ENCODE measurements at regions not wholly inside any gene's neighbourhood (a gene's known extent, or its start where the extent isn't known, plus 50 kb on each side); places are given as distances from the start of the nearest gene placed in this dataset.

DNA sequence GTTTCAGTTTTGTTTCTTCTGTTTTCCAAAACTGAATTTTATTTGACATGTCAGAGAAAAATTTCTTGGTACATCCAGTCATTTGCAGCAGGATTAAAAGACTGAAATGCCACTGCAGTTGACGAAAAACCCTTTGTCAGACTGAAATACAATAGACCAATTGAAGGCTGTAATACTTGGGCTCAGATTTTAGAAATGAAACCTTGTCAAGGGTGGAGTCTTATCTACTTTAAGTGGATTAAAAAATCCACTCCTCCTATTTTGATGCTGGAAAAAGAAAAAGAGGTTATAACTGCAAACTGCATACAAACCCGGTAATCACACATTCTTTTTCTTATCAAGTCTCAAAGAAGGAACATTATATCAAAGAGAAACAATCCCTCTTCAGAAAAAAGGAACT, 80.2 kb upstream of the NEUROD1 start:
- Histone ChIP-seq H3K27ac (ENCODE audit: insufficient read depth, low read length) (no peak overlapping the region), H4K20me1 (ENCODE audit: control insufficient read depth, extremely low read depth, insufficient read depth, low read length) (no peaks in the 10 kb centered on the region), H3K79me2 (ENCODE audit: control insufficient read depth, insufficient read depth, low read length) (no peaks in the 10 kb centered on the region), H3K4me1 (ENCODE audit: control insufficient read depth, extremely low read depth, insufficient read depth, low read length) (no peaks in the 10 kb centered on the region), H3K4me3 (replicated peaks in 1 of 4; ENCODE audit: control extremely low read depth in 1 of 4, insufficient read depth in 1 of 4, low read depth in 3 of 4, low read length in 4 of 4) (no peak overlapping the region), H2AFZ (ENCODE audit: low read length) (no peak overlapping the region), H3K9ac (ENCODE audit: insufficient read depth, low read length) (no peak overlapping the region), H3K4me2 (ENCODE audit: extremely low read depth, insufficient read depth, low read length) (no peak overlapping the region), H3K9me3 (ENCODE audit: control insufficient read depth, insufficient read depth, low read depth, low read length) (no peaks in the 10 kb centered on the region), H3K27me3 (ENCODE audit: control insufficient read depth, insufficient read depth, low read length) (no peaks in the 10 kb centered on the region), H3K36me3 (ENCODE audit: control insufficient read depth, insufficient read depth, low read length) (no peaks in the 10 kb centered on the region)
- no peak for DNase-seq (ENCODE audit: low read depth in 2 of 2)
- TF ChIP-seq EZH2 (IDR thresholded peaks at IDR 0.05; ENCODE audit: low read length, missing control alignments): no peak
- TF ChIP-seq, protein P1, sequence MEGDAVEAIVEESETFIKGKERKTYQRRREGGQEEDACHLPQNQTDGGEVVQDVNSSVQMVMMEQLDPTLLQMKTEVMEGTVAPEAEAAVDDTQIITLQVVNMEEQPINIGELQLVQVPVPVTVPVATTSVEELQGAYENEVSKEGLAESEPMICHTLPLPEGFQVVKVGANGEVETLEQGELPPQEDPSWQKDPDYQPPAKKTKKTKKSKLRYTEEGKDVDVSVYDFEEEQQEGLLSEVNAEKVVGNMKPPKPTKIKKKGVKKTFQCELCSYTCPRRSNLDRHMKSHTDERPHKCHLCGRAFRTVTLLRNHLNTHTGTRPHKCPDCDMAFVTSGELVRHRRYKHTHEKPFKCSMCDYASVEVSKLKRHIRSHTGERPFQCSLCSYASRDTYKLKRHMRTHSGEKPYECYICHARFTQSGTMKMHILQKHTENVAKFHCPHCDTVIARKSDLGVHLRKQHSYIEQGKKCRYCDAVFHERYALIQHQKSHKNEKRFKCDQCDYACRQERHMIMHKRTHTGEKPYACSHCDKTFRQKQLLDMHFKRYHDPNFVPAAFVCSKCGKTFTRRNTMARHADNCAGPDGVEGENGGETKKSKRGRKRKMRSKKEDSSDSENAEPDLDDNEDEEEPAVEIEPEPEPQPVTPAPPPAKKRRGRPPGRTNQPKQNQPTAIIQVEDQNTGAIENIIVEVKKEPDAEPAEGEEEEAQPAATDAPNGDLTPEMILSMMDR (conservative IDR thresholded peaks at IDR 0.05 in 1 of 2, IDR thresholded peaks at IDR 0.05 in 1 of 2; ENCODE audit: low read depth in 1 of 2, low read length in 2 of 2): no peak

DNA sequence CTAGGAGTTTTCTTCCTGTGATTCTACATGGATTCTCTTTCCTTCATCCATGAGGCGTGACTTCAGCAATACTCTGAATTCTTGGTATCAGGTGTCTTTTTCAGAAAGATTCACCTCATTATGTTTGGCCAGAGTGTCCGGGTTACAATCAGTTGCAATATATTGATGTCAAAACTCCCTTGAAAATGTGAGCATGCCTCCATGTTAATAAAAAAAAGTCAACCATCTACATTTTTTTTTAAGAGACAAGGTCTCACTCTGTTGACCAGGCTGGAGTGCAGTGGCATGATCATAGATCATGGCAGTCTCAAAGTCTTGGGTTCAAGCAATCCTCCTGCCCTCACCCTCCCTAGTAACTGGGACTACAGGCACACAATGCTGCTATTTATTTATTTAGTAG, 80.9 kb upstream of the NEUROD1 start:
- Histone ChIP-seq H3K79me2 (ENCODE audit: control insufficient read depth, insufficient read depth, low read length) (no peaks in the 10 kb centered on the region), H3K27me3 (ENCODE audit: control insufficient read depth, insufficient read depth, low read length) (no peaks in the 10 kb centered on the region), H3K4me1 (ENCODE audit: control insufficient read depth, extremely low read depth, insufficient read depth, low read length) (no peaks in the 10 kb centered on the region), H3K4me2 (ENCODE audit: extremely low read depth, insufficient read depth, low read length) (no peak overlapping the region), H3K36me3 (ENCODE audit: control insufficient read depth, insufficient read depth, low read length) (no peaks in the 10 kb centered on the region), H3K27ac (ENCODE audit: insufficient read depth, low read length) (no peak overlapping the region), H2AFZ (ENCODE audit: low read length) (no peak overlapping the region), H3K4me3 (replicated peaks in 1 of 4; ENCODE audit: control extremely low read depth in 1 of 4, insufficient read depth in 1 of 4, low read depth in 3 of 4, low read length in 4 of 4) (no peak overlapping the region), H4K20me1 (ENCODE audit: control insufficient read depth, extremely low read depth, insufficient read depth, low read length) (no peaks in the 10 kb centered on the region), H3K9ac (ENCODE audit: insufficient read depth, low read length) (no peak overlapping the region), H3K9me3 (ENCODE audit: control insufficient read depth, insufficient read depth, low read depth, low read length) (no peaks in the 10 kb centered on the region)
- TF ChIP-seq, protein P1 (conservative IDR thresholded peaks at IDR 0.05 in 1 of 2, IDR thresholded peaks at IDR 0.05 in 1 of 2; ENCODE audit: low read depth in 1 of 2, low read length in 2 of 2): no peak
- TF ChIP-seq EZH2 (IDR thresholded peaks at IDR 0.05; ENCODE audit: low read length, missing control alignments): no peak
- DNase-seq (ENCODE audit: low read depth in 2 of 2): no peak

DNA sequence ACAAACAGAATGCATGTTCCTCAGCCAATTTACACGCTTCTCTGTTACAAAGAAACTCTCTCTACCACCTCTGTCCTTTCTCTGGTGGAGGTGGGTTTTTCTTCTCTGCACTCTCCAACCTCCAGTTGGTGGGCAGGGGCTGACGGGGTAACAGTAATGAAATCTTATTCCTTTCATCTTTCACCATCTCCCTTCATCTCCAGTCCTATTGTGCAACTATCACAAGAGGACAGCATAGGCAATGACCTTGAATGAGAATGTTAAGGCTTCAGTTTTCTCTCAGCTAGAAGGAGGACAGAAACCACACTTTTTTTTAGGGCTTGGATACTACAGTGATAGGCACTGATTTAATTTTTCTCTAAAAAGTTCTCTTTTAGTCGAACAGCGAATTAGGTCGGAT, 81.7 kb upstream of the NEUROD1 start:
- Histone ChIP-seq H3K4me1 (ENCODE audit: control insufficient read depth, extremely low read depth, insufficient read depth, low read length) (no peaks in the 10 kb centered on the region), H3K9me3 (ENCODE audit: control insufficient read depth, insufficient read depth, low read depth, low read length) (no peaks in the 10 kb centered on the region), H3K79me2 (ENCODE audit: control insufficient read depth, insufficient read depth, low read length) (no peaks in the 10 kb centered on the region), H3K4me3 (replicated peaks in 1 of 4; ENCODE audit: control extremely low read depth in 1 of 4, insufficient read depth in 1 of 4, low read depth in 3 of 4, low read length in 4 of 4) (no peak overlapping the region), H3K9ac (ENCODE audit: insufficient read depth, low read length) (no peak overlapping the region), H3K4me2 (ENCODE audit: extremely low read depth, insufficient read depth, low read length) (no peak overlapping the region), H3K36me3 (ENCODE audit: control insufficient read depth, insufficient read depth, low read length) (no peaks in the 10 kb centered on the region), H4K20me1 (ENCODE audit: control insufficient read depth, extremely low read depth, insufficient read depth, low read length) (no peaks in the 10 kb centered on the region), H3K27ac (ENCODE audit: insufficient read depth, low read length) (no peak overlapping the region), H2AFZ (ENCODE audit: low read length) (no peak overlapping the region), H3K27me3 (ENCODE audit: control insufficient read depth, insufficient read depth, low read length) (no peaks in the 10 kb centered on the region)
- no peak for DNase-seq (ENCODE audit: low read depth in 2 of 2)
- TF ChIP-seq, protein P1 (conservative IDR thresholded peaks at IDR 0.05 in 1 of 2, IDR thresholded peaks at IDR 0.05 in 1 of 2; ENCODE audit: low read depth in 1 of 2, low read length in 2 of 2): no peak
- no peak for TF ChIP-seq EZH2 (IDR thresholded peaks at IDR 0.05; ENCODE audit: low read length, missing control alignments)

Data from fibroblast of lung (primary cell).